ENCODE measurements at regions not wholly inside any gene's neighbourhood (a gene's known extent, or its start where the extent isn't known, plus 50 kb on each side); places are given as distances from the start of the nearest gene placed in this dataset.

- peaks cover 21% of the 10 kb centered on the region for H3K4me1 Mint-ChIP-seq
- no peak for DNase-seq
- no peak overlapping the region for H3K27ac Mint-ChIP-seq
- H3K9me3 Mint-ChIP-seq, result no peaks in the 10 kb centered on the region
- no peaks in the 10 kb centered on the region for H3K36me3 Mint-ChIP-seq (ENCODE audit: low read depth)
- no peak overlapping the region for H3K4me3 Mint-ChIP-seq
- TF ChIP-seq CTCF (IDR thresholded peaks at IDR 0.05), result no peak
- peaks cover 4% of the 10 kb centered on the region for H3K27me3 Mint-ChIP-seq (ENCODE audit: low read depth, poor library complexity)
Observed at GRCh38 chr3:111331912-111332311, 210.1 kb upstream of the CD96 start.

DNA sequence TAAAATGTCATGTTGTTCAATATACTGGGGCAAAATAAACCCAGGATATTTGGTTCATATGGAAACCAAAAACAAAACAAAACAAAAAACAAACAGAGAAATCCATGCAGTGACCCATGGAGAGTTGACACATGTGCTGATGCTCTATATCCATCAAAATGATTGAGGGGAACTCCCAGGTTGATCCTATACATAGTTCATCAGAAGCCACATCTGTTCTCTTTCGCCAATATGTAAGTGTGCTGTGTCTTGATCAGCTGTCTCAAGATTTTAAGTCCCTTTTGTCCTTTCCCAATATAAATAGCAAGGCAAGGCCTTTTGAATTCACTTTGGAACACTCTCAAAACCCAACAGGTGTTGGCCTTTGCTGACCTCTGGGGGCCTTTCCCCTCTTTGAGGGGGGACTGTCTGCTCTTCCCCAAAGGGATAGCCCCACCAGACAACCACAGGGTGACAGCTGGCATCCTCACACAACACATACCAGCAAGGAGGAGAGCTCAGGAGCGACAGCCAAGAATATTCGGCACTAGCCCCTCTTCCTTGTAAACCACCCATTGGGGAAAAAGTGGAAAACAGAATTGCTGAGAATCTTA lies 209.4 kb upstream of the CD96 start:
- DNase-seq, result no peak
- no peaks in the 10 kb centered on the region for H3K36me3 Mint-ChIP-seq (ENCODE audit: low read depth)
- TF ChIP-seq CTCF (IDR thresholded peaks at IDR 0.05), result no peak
- H3K4me3 Mint-ChIP-seq, result no peak overlapping the region
- peaks cover 4% of the 10 kb centered on the region for H3K27me3 Mint-ChIP-seq (ENCODE audit: low read depth, poor library complexity)
- H3K4me1 Mint-ChIP-seq, result peaks cover 25% of the 10 kb centered on the region
- H3K27ac Mint-ChIP-seq, result no peak overlapping the region
- no peaks in the 10 kb centered on the region for H3K9me3 Mint-ChIP-seq

DNA sequence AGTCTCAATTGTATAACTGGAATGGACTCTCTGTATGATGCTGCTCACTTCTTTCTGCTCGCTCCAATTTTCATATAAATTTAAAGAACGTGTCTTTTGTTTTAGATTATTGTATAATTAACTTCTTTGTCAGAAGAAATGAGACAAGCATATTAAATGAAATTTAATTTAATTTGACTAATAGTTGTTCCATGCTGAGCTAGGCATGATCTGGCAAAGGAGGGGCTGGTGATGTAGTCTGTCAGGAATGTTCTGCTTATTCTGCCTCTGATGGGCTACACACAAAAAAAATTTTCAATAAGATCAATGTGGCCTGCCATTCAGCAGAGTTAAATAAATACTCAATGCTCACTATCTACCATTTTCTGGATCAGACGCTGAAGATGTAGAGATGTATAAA lies 208.4 kb upstream of the CD96 start:
- Mint-ChIP-seq H3K27me3 (ENCODE audit: low read depth, poor library complexity) (peaks cover 4% of the 10 kb centered on the region), H3K9me3 (no peaks in the 10 kb centered on the region), H3K36me3 (ENCODE audit: low read depth) (no peaks in the 10 kb centered on the region), H3K4me1 (peaks cover 30% of the 10 kb centered on the region), H3K27ac (no peak overlapping the region), H3K4me3 (no peak overlapping the region)
- TF ChIP-seq CTCF (IDR thresholded peaks at IDR 0.05), result no peak
- no peak for DNase-seq

DNA sequence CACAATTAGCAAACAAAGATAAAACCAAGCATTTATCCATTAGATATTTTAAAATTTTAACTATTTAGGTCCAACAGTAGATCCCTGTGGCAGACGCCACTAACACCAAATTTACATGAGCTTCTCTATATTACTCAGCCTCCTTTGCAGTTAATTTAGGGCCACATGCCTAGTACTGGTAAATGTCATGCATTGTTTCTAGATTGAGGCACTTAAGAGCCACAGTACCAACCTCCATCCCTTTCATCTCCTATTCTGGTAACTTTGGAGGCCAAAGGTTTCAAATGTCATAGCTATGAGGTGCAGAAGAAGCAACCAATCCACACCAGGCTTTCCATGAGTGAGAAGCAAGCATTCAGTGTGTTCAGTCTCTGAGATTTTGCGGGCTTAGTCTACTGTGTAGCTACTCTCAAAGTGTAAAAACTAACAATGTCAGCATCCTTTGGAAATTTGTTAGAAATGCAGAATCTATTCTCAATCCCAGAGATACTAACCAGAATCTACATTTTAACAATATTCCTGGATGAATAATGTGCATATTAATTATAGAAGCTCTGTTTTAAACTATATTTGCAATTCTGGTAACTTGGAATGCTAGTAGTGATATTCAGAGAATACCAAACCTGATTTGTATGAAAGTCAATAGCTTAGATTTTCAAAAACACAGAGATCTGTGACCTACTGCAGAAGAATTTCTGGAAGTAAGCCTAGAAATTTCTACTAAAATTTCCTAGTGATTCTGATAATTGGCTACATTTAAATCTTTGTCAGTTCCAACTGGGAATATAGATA lies 206.3 kb upstream of the CD96 start:
- TF ChIP-seq CTCF (IDR thresholded peaks at IDR 0.05), result no peak

DNA sequence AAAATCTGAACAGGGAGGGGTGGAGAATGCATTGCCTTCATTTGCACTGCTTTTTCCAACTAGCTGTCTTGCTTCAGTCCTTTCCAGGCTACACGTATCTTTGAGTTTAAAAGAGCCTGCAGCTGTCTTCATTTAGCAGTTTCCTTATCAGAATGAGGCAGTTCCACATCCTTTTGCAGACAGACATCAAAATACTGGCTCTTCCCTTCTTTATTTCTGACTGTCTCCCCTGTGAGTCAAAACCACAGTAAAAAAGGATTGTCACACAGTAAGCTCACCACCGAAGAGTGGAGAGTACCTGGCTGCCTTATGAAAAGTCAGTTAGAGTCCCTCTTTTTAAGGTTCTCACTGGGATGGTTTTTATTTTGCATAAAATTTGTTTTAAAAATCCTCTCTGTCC lies 205.5 kb upstream of the CD96 start:
- TF ChIP-seq CTCF (IDR thresholded peaks at IDR 0.05), result no peak
- H3K27ac Mint-ChIP-seq, result no peak overlapping the region
- peaks cover 12% of the 10 kb centered on the region for H3K9me3 Mint-ChIP-seq
- H3K4me1 Mint-ChIP-seq, result peaks cover 26% of the 10 kb centered on the region
- no peak overlapping the region for H3K4me3 Mint-ChIP-seq
- no peaks in the 10 kb centered on the region for H3K36me3 Mint-ChIP-seq (ENCODE audit: low read depth)
- H3K27me3 Mint-ChIP-seq (ENCODE audit: low read depth, poor library complexity), result peaks cover 4% of the 10 kb centered on the region
- no peak for DNase-seq

More for the DNA sequence above, 206.3 kb upstream of the CD96 start:
- no peak overlapping the region for H3K4me3 Mint-ChIP-seq
- H3K9me3 Mint-ChIP-seq, result peaks cover 7% of the 10 kb centered on the region
- DNase-seq, result no peak
- H3K27ac Mint-ChIP-seq, result no peak overlapping the region
- peaks cover 26% of the 10 kb centered on the region for H3K4me1 Mint-ChIP-seq
- no peaks in the 10 kb centered on the region for H3K36me3 Mint-ChIP-seq (ENCODE audit: low read depth)
- peaks cover 4% of the 10 kb centered on the region for H3K27me3 Mint-ChIP-seq (ENCODE audit: low read depth, poor library complexity)
